ENCODE measurements at regions not wholly inside any gene's neighbourhood (a gene's known extent, or its start where the extent isn't known, plus 50 kb on each side); places are given as distances from the start of the nearest gene placed in this dataset.

DNA sequence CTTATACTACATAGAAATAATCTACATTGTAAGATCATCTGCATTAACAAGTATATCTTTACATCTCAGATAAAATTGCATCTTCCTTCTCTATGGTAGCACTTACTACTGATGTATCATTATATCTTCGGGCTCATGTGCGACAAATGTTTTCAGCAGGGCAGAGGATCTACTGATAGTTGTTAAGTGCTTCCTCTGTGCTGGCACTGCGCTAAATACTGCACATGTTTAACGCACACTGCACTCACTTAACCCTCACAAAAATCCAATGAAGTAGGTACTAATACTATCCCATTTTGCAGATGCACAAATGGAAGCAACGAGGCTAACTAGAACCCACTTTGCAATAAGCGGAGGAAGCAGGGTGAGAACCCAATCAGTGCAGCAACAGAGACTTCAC, 75.6 kb upstream of the USP25 start:
- TF ChIP-seq POLR2AphosphoS5 (IDR thresholded peaks at IDR 0.05; ENCODE audit: low read depth) (no peak), ZNF331 (CRISPR knock-in tag; IDR thresholded peaks at IDR 0.05; ENCODE audit: low read depth) (no peak), STAT1 (IDR thresholded peaks at IDR 0.05; ENCODE audit: unreplicated experiment) (no peak), ZNF462 (CRISPR knock-in tag; IDR thresholded peaks at IDR 0.05) (no peak), EZH2 (IDR thresholded peaks at IDR 0.05; ENCODE audit: low read depth, unreplicated experiment) (no peak), CTCF (conservative IDR thresholded peaks at IDR 0.05; ENCODE audit: low read depth in 2 of 2) (no peak), CREB1 (CRISPR knock-in tag; IDR thresholded peaks at IDR 0.05; ENCODE audit: low read depth) (no peak), NANOG (IDR thresholded peaks at IDR 0.05; ENCODE audit: borderline replicate concordance) (no peak), EZH2phosphoT487 (IDR thresholded peaks at IDR 0.05; ENCODE audit: unreplicated experiment) (no peak), JUNB (IDR thresholded peaks at IDR 0.05; ENCODE audit: unreplicated experiment) (no peak), ZNF114 (CRISPR knock-in tag; IDR thresholded peaks at IDR 0.05) (no peak), ETS1 (IDR thresholded peaks at IDR 0.05) (no peak)
- TF ChIP-seq, protein P1, sequence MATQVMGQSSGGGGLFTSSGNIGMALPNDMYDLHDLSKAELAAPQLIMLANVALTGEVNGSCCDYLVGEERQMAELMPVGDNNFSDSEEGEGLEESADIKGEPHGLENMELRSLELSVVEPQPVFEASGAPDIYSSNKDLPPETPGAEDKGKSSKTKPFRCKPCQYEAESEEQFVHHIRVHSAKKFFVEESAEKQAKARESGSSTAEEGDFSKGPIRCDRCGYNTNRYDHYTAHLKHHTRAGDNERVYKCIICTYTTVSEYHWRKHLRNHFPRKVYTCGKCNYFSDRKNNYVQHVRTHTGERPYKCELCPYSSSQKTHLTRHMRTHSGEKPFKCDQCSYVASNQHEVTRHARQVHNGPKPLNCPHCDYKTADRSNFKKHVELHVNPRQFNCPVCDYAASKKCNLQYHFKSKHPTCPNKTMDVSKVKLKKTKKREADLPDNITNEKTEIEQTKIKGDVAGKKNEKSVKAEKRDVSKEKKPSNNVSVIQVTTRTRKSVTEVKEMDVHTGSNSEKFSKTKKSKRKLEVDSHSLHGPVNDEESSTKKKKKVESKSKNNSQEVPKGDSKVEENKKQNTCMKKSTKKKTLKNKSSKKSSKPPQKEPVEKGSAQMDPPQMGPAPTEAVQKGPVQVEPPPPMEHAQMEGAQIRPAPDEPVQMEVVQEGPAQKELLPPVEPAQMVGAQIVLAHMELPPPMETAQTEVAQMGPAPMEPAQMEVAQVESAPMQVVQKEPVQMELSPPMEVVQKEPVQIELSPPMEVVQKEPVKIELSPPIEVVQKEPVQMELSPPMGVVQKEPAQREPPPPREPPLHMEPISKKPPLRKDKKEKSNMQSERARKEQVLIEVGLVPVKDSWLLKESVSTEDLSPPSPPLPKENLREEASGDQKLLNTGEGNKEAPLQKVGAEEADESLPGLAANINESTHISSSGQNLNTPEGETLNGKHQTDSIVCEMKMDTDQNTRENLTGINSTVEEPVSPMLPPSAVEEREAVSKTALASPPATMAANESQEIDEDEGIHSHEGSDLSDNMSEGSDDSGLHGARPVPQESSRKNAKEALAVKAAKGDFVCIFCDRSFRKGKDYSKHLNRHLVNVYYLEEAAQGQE (IDR thresholded peaks at IDR 0.05; ENCODE audit: unreplicated experiment): no peak
- no peak for ATAC-seq
- H3K4me2 ChIP-seq: no peak overlapping the region
- H3K4me1 Mint-ChIP-seq: no peaks in the 10 kb centered on the region
- no peak overlapping the region for H3K27ac ChIP-seq (ENCODE audit: low read depth)
- no peaks in the 10 kb centered on the region for H3K36me3 ChIP-seq (ENCODE audit: insufficient read depth)
- no peak overlapping the region for H3K4me3 ChIP-seq
- H2AFZ ChIP-seq: no peak overlapping the region
- no peaks in the 10 kb centered on the region for H3K9me2 ChIP-seq (ENCODE audit: insufficient read depth)
- no peaks in the 10 kb centered on the region for H4K20me1 ChIP-seq (replicated peaks; ENCODE audit: insufficient read depth)
- no peaks in the 10 kb centered on the region for H3K9me3 Mint-ChIP-seq
- DNase-seq (ENCODE audit: low spot score): no peak
- H3K27me3 ChIP-seq (ENCODE audit: insufficient read depth): no peaks in the 10 kb centered on the region
- H3K4me1 ChIP-seq (ENCODE audit: insufficient read depth): no peaks in the 10 kb centered on the region
- H3K27ac Mint-ChIP-seq: no peak overlapping the region
- H3F3A ChIP-seq (replicated peaks; ENCODE audit: low read depth): no peaks in the 10 kb centered on the region
- H3K36me3 Mint-ChIP-seq (ENCODE audit: low read depth): no peaks in the 10 kb centered on the region
- H3K4me3 Mint-ChIP-seq: no peak overlapping the region
- no peaks in the 10 kb centered on the region for H3K27me3 Mint-ChIP-seq (ENCODE audit: insufficient read depth, low read depth, poor library complexity)
- no peaks in the 10 kb centered on the region for H3K79me2 ChIP-seq (replicated peaks; ENCODE audit: insufficient read depth)

All from GM23338 (cell line).